ENCODE measurements at regions not wholly inside any gene's neighbourhood (a gene's known extent, or its start where the extent isn't known, plus 50 kb on each side); places are given as distances from the start of the nearest gene placed in this dataset.

GRCh38 chr9:29928072-29928471, 2354.8 kb upstream of the C9orf72 start:
- intact Hi-C loops (cut with micrococcal nuclease) = no loop called here

GRCh38 chr9:29939559-29939958, 2366.3 kb upstream of the C9orf72 start:
- intact Hi-C loops (cut with micrococcal nuclease) = no loop called here

GRCh38 chr9:29945012-29945411, 2371.7 kb upstream of the C9orf72 start:
- intact Hi-C loops (cut with micrococcal nuclease) = no loop called here

GRCh38 chr9:29958469-29958868, 2385.2 kb upstream of the C9orf72 start:
- intact Hi-C loops (cut with micrococcal nuclease) = no loop called here

DNA sequence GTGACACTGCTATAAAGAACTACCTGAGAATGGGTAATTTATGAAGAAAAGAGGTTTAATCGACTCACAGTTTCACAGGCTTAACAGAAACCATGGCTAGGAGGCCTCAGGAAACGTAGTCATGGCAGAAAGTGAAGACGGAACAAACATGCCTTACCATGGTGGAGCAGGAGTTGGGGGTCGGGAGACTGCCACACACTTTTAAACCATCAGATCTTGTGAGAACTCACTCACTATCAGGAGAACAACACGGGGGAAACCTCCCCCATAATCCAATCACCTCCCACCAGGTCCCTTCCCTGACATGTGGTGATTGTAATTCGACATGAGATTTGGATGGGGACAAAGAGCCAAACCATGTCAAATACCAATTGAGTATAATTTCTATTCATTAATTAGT, 2392.6 kb upstream of the C9orf72 start:
- intact Hi-C loops (cut with micrococcal nuclease) = no loop called here

- intact Hi-C loops (cut with micrococcal nuclease) = no loop called here
Measured at GRCh38 chr9:29966247-29966646, 2393.0 kb upstream of the C9orf72 start.

DNA sequence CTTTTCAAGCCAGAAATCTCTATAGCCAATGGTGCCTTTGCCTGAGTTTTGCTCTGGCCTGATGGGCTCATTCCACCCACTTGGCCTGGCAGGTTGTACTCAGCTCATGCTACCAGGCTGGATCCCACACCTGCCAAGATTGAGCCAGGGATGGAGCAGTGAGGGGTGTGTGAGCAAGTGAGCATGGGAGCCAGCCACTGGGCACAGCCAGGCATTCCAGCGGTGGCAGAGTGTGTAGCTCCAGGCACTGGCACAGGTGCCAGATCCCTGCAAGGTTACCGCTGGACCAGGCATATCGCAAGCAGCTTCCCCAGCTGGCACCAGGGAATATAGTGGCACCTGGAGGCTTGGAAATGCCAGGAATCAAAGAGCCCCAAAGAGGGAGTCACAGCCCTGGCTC, 2395.6 kb upstream of the C9orf72 start:
- intact Hi-C loops (cut with micrococcal nuclease) = no loop called here

GRCh38 chr9:29969408-29969807, 2396.1 kb upstream of the C9orf72 start:
- intact Hi-C loops (cut with micrococcal nuclease) = no loop called here

DNA sequence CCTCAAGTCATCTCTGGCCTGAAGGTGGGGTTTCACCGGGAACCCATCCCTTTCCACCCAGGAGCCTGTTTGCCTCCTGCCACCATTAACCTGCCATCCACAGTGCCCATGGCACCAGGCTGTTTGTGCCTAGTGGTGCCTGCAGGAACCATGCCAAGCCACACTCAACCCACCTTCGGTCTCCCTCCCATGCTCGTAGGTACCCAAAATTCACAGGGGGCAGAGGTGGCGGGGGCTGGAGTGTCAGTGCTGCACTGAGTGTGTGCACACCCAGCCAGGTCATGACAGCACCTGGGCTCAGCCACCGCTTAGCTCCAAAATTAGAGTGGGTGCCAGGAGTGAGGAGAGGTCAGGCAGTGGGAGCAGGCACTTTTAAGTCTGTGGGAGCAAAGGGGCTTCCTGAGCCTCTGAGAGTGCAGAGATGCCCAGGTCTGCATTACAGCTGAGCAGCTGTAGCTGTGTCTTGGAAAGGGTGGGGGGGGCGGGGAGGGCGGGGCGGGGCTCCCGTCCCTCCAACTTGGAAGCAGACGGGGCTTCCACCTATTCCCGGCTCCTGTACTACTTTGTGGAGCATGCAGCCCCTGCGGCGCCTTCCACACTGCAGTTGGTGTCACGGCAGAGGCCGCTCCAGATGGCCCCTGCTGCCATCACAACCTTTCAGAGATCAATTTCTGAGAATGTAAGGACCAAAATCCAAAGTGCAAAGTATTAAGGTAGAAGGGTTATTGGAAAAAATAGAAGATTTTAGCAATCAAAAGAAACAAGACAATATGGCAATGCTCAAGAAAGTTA, 2396.8 kb upstream of the C9orf72 start:
- intact Hi-C loops (cut with micrococcal nuclease) = no loop called here

DNA sequence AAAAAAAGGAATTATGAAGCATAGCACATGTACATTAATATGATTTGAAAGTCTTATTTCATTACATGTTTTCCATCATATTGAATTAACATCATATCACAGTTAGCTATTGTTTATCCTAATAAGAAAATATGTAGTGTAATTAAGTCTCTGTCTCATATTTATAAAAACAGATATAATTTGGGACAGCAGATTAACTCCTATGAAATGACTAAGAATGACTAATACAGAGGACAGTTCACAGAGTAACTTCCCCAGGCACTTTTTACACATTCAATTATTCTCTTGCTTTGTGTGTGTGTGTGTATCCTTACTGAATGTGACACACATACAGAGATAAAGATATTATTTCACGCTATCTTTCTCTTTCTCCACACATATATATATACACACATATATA, 2400.9 kb upstream of the C9orf72 start:
- intact Hi-C loops (cut with micrococcal nuclease) = no loop called here

DNA sequence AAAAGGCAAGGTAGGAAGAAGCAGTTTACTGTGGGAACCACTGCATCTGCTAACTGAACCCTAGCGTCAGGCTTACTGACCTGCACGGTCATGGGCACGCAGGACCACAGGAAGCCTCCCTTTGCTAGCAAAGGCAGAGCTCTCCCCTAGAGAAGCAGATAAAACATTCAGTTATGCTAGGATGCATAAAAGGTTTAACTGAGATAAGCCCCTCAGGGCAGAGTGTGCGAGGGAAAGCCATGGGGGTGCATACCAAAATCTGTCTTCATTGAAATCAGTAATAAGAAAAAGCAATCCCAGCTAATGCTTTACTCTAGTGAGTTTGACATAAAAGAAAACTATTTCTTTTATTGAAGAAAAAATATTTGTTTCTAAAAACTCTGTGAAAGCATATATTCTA, 2403.7 kb upstream of the C9orf72 start:
- intact Hi-C loops (cut with micrococcal nuclease) = no loop called here

GRCh38 chr9:29981013-29981412, 2403.4 kb upstream of the ACO1 start:
- intact Hi-C loops (cut with micrococcal nuclease) = no loop called here

GRCh38 chr9:29999645-30000044, 2384.8 kb upstream of the ACO1 start:
- intact Hi-C loops (cut with micrococcal nuclease) = no loop called here

- intact Hi-C loops (cut with micrococcal nuclease) = no loop called here
Measured at GRCh38 chr9:30010691-30011090, 2373.8 kb upstream of the ACO1 start.

GRCh38 chr9:30012622-30013021, 2371.8 kb upstream of the ACO1 start:
- intact Hi-C loops (cut with micrococcal nuclease) = no loop called here

DNA sequence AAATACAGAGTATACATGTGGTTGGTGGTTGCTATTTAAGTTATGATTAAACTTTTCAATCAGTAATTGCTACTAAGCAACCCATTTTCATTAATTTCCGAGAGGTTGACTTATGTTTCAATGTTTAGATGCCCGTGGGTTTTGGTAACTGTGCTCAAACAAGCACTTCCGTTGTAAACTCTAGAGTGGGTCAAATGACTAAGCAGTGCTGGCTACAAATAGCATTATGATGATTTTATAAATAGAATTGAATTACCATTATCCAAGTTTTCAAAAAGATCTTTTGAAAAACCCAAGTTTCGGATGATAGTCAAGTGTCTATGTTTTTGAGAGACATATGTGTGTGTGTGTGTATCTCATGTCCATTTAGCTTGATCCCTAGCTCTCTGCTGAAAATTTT, 2369.4 kb upstream of the ACO1 start:
- intact Hi-C loops (cut with micrococcal nuclease) = no loop called here

- intact Hi-C loops (cut with micrococcal nuclease) = no loop called here
Measured at GRCh38 chr9:30020161-30020560, 2364.3 kb upstream of the ACO1 start.

- intact Hi-C loops (cut with micrococcal nuclease) = no loop called here
Measured at GRCh38 chr9:30035761-30036160, 2348.7 kb upstream of the ACO1 start.

- intact Hi-C loops (cut with micrococcal nuclease) = no loop called here
Measured at GRCh38 chr9:30036558-30036957, 2347.9 kb upstream of the ACO1 start.

DNA sequence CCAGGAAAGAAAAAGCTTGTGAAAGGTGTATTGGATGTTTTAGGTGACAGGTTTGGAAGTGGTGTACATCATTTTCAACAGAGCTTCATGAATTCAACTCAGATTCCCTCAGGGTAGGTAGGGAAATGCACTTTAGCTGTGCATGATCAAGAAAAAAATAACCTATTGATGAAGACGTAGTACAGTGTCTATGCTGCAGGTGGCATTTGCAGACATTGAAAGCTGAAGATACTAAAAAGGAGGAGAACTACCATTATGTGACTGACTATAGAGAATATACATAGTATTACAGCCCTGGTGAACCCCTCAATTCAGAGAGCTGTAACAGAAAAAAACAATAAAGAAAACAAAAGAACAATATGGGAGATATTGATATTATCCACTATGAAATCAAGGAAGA, 2344.7 kb upstream of the ACO1 start:
- intact Hi-C loops (cut with micrococcal nuclease) = no loop called here

DNA sequence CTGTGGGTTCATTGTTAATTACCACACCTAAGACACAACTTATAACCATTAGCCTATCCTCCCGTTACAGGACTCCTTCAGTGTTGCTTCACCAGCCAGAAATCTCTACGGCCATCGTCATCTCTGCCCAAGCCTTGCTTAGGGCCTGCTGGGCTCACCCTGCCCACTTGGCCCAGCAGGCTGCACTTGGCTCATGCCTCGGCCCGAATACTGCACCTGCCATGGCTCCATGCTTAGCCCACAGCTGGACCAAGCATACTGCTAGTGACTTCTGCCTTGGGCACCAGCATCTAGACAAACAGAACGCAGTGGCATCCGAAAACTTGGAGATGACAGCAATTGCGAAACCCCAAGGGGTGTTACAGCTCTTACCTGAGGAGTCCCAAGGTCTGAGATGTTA, 2336.0 kb upstream of the ACO1 start:
- intact Hi-C loops (cut with micrococcal nuclease) = no loop called here

GRCh38 chr9:30058463-30058862, 2326.0 kb upstream of the ACO1 start:
- intact Hi-C loops (cut with micrococcal nuclease) = no loop called here

- intact Hi-C loops (cut with micrococcal nuclease) = no loop called here
Measured at GRCh38 chr9:30060976-30061375, 2323.5 kb upstream of the ACO1 start.

GRCh38 chr9:30065888-30066287, 2318.6 kb upstream of the ACO1 start:
- intact Hi-C loops (cut with micrococcal nuclease) = no loop called here
